GM12878 (cell line): ENCODE measurements at regions not wholly inside any gene's neighbourhood (a gene's known extent, or its start where the extent isn't known, plus 50 kb on each side); places are given as distances from the start of the nearest gene placed in this dataset.

Experiments
- ATAC-seq: fragments of 200-7000 bp; cut with Tn5 transposase; 3 replicates; pipeline ENCODE4 v1.9.1; 2020; ENCODE audit warnings: mild to moderate bottlenecking, moderate library complexity
- BruUV-seq: library from RNA; stranded (reverse); fragments of 400-500 nt; replicated peaks from 2 replicates; lab custom pipeline; 2021; lab: Mats Ljungman, UMichigan
- CTCF ChIA-PET: fragments of 300-600 bp; sonication (Branson Sonifier 250); formaldehyde crosslinking; extraction: SDS; loops from one replicate; lab custom pipeline; 2021; ENCODE audit warnings: inconsistent platforms; lab: Yijun Ruan, JAX
- POLR2A ChIA-PET: fragments of 350-600 bp; formaldehyde crosslinking; extraction: SDS; loops from one replicate; lab custom pipeline; 2021; ENCODE audit warnings: inconsistent platforms; lab: Charles Lee
- RAD21 ChIA-PET: fragments of 300-600 bp; sonication (Branson Sonifier 250); formaldehyde crosslinking; loops from one replicate; lab custom pipeline; 2023; ENCODE audit warnings: antibody characterized with exemption; ENCODE audit not compliant: unreplicated experiment; lab: Charles Lee
- SMC1A ChIA-PET: fragments of 300-600 bp; sonication (Branson Sonifier 250); formaldehyde crosslinking; loops from one replicate; lab custom pipeline; 2023; ENCODE audit not compliant: unreplicated experiment, uncharacterized antibody; lab: Charles Lee
- DNase-seq: peaks from one replicate; pipeline ENCODE4 v3.0.0-alpha.2; 2011; ENCODE audit warnings: low read depth, low spot score
- FAIRE-seq: peaks from 3 replicates; lab custom pipeline; 2011; peaks lifted over from hg19 to GRCh38; lab: Jason Lieb, UNC
- H2AFZ ChIP-seq: 2 replicates; pipeline ENCODE4 v1.6.0; 2011; ENCODE audit warnings: low read depth, low read length, control low read depth; ENCODE audit not compliant: control insufficient read depth
- H3K27ac ChIP-seq: 2 replicates; pipeline ENCODE4 v1.5.1; 2011; ENCODE audit warnings: control low read depth; ENCODE audit not compliant: control insufficient read depth, insufficient read depth
- H3K27me3 ChIP-seq, 2 experiments: replicated peaks in 1 of 2; 2 replicates each; pipeline versions ENCODE4 v1.6.0 to v1.6.1; 2011; ENCODE audit warnings: low read length in 1 of 2; ENCODE audit not compliant: control insufficient read depth in 2 of 2, insufficient read depth in 2 of 2
- H3K36me3 ChIP-seq, 2 experiments: 2 replicates each; pipeline ENCODE4 v1.5.1; 2011; ENCODE audit warnings: low read length in 1 of 2; ENCODE audit not compliant: control insufficient read depth in 2 of 2, insufficient read depth in 2 of 2
- H3K4me1 ChIP-seq: 2 replicates; pipeline ENCODE4 v1.6.1; 2011; ENCODE audit warnings: mild to moderate bottlenecking, low read length, moderate library complexity, mixed read lengths; ENCODE audit not compliant: control insufficient read depth, insufficient read depth
- H3K4me2 ChIP-seq: 2 replicates; pipeline ENCODE4 v1.6.0; 2011; ENCODE audit warnings: control low read depth; ENCODE audit not compliant: control insufficient read depth, insufficient read depth
- H3K4me3 ChIP-seq: fragments of 200-600 bp; sonication (generic); 2 replicates; pipeline ENCODE4 v1.5.1; 2016
- H3K79me2 ChIP-seq: 2 replicates; pipeline ENCODE4 v1.6.0; 2011; ENCODE audit warnings: low read length; ENCODE audit not compliant: control insufficient read depth, insufficient read depth
- H3K9ac ChIP-seq: 2 replicates; pipeline ENCODE4 v1.8.0; 2011; ENCODE audit warnings: low read length, control low read depth, mixed read lengths; ENCODE audit not compliant: control insufficient read depth, insufficient read depth
- H3K9me3 ChIP-seq: replicated peaks from 3 replicates; pipeline ENCODE4 v1.5.1; 2011; ENCODE audit warnings: mild to moderate bottlenecking, low read length; ENCODE audit not compliant: control insufficient read depth, insufficient read depth
- H4K20me1 ChIP-seq: 2 replicates; pipeline ENCODE4 v1.6.0; 2011; ENCODE audit not compliant: control insufficient read depth, insufficient read depth
- MEF2B ChIP-seq: fragments of 450-650 bp; IDR thresholded peaks from 2 replicates; pipeline ENCODE4 v1.6.1; 2018; ENCODE audit warnings: mild to moderate bottlenecking, moderate library complexity; ENCODE audit not compliant: partially characterized antibody, poor library complexity, severe bottlenecking
- MTA2 ChIP-seq: fragments of 450-650 bp; IDR thresholded peaks from 2 replicates; pipeline ENCODE4 v1.6.1; 2016; ENCODE audit warnings: low read depth, mild to moderate bottlenecking, moderate library complexity
- WGBS: methylation state at CpG from one replicate; pipeline ENCODE4 v1.1.6; 2016; ENCODE audit warnings: low lambda C conversion rate; ENCODE audit not compliant: insufficient replicate concordance, insufficient coverage; ENCODE audit errors: missing lambda C conversion rate; 5-methylcytosine and 5-hydroxymethylcytosine counted together
- in situ Hi-C: fragments of 300-500 bp; cut with MboI; formaldehyde crosslinking; loops from 9 replicates; pipeline ENCODE4 v1.14.3; 2018; ENCODE audit warnings: mixed read lengths
- intact Hi-C: fragments of 100-400 bp; cut with micrococcal nuclease; formaldehyde crosslinking; loops from one replicate; pipeline ENCODE4 v1.14.2; 2022; ENCODE audit not compliant: unreplicated experiment
- TF ChIP-seq, protein P1 (sequence below): fragments of 450-650 bp; IDR thresholded peaks from 2 replicates; pipeline ENCODE4 v1.6.1; 2017; ENCODE audit warnings: mild to moderate bottlenecking, moderate library complexity

DNA sequence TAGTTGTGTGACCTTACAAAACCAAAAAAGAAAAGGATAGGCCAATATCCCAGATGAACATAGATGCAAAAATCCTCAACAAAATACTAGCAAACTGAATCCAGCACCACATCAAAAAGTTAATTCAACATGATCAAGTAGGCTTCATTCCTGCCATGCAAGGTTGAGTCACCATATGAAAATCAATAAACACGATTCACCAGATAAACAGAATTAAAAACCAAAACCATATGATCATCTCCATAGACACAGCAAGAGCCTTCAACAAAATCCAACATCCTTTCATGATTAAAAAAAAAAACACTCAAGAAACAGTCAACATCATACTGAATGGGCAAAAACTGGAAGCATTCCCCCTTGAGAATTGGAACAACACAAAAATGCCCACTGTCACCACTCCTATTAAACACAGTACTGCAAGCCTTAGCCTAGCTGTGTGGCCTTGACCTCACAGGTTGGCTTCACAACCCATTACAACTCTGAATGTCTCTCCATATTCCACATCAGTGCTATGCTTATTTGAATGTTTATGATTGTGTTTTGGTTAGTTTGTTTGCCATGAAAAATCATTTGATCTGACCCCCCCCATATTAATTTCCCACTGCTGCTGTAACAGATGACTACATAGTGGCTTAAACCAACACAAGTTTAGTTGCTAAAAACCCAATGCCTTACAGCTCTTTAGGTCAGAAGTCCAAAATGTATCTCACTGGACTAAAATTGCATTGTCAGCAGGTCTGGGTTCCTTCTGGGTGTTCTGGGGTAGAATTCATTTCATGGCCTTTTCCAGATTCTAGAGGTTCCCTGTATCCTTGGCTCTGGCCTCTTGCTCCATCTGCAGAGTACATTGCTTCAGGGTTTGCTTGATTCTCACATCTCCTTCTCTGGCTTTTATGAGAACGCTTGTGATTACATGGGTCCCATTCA, 257.1 kb upstream of the DYNLRB2 start:
- Histone ChIP-seq H3K9me3 (no peaks in the 10 kb centered on the region), H3K4me2 (no peak overlapping the region), H3K27ac (no peak overlapping the region), H3K4me1 (no peaks in the 10 kb centered on the region), H4K20me1 (no peaks in the 10 kb centered on the region), H3K36me3 (no peaks in the 10 kb centered on the region), H3K4me3 (no peak overlapping the region), H3K79me2 (no peaks in the 10 kb centered on the region), H3K27me3 (no peaks in the 10 kb centered on the region), H3K9ac (no peak overlapping the region), H2AFZ (no peak overlapping the region)
- in situ Hi-C loops (no loop called here), intact Hi-C loops (no loop called here)
- FAIRE-seq = no peak
- BruUV-seq = no TSS peak
- WGBS = 25% methylated on average over 2 of the region's 2 CpGs
- no peak for ATAC-seq
- DNase-seq = no peak
- ChIA-PET SMC1A (no interaction called here), POLR2A (no interaction called here), CTCF (no interaction called here), RAD21 (no interaction called here)
- TF ChIP-seq MEF2B (no peak), MTA2 (no peak)
- TF ChIP-seq, protein P1, sequence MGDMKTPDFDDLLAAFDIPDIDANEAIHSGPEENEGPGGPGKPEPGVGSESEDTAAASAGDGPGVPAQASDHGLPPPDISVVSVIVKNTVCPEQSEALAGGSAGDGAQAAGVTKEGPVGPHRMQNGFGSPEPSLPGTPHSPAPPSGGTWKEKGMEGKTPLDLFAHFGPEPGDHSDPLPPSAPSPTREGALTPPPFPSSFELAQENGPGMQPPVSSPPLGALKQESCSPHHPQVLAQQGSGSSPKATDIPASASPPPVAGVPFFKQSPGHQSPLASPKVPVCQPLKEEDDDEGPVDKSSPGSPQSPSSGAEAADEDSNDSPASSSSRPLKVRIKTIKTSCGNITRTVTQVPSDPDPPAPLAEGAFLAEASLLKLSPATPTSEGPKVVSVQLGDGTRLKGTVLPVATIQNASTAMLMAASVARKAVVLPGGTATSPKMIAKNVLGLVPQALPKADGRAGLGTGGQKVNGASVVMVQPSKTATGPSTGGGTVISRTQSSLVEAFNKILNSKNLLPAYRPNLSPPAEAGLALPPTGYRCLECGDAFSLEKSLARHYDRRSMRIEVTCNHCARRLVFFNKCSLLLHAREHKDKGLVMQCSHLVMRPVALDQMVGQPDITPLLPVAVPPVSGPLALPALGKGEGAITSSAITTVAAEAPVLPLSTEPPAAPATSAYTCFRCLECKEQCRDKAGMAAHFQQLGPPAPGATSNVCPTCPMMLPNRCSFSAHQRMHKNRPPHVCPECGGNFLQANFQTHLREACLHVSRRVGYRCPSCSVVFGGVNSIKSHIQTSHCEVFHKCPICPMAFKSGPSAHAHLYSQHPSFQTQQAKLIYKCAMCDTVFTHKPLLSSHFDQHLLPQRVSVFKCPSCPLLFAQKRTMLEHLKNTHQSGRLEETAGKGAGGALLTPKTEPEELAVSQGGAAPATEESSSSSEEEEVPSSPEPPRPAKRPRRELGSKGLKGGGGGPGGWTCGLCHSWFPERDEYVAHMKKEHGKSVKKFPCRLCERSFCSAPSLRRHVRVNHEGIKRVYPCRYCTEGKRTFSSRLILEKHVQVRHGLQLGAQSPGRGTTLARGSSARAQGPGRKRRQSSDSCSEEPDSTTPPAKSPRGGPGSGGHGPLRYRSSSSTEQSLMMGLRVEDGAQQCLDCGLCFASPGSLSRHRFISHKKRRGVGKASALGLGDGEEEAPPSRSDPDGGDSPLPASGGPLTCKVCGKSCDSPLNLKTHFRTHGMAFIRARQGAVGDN = no peak
